Fibroblast of the aortic adventitia (primary cell): ENCODE measurements at regions not wholly inside any gene's neighbourhood (a gene's known extent, or its start where the extent isn't known, plus 50 kb on each side); places are given as distances from the start of the nearest gene placed in this dataset.

Source experiments
- DNase-seq: peaks from one replicate; pipeline ENCODE4 v3.0.0-alpha.2; 2010; ENCODE audit warnings: low read depth
- H3K4me3 ChIP-seq: 2 replicates; pipeline ENCODE4 v1.5.1; 2011; ENCODE audit warnings: low read depth, mild to moderate bottlenecking, control low read depth, low read length, moderate library complexity
- TF ChIP-seq, protein P1 (sequence below): IDR thresholded peaks from 2 replicates; pipeline ENCODE4 v1.5.1; 2011; ENCODE audit warnings: mild to moderate bottlenecking, low read length, control low read depth, inconsistent platforms; ENCODE audit not compliant: insufficient read depth

- H3K4me3 ChIP-seq = no peak overlapping the region
- TF ChIP-seq, protein P1, sequence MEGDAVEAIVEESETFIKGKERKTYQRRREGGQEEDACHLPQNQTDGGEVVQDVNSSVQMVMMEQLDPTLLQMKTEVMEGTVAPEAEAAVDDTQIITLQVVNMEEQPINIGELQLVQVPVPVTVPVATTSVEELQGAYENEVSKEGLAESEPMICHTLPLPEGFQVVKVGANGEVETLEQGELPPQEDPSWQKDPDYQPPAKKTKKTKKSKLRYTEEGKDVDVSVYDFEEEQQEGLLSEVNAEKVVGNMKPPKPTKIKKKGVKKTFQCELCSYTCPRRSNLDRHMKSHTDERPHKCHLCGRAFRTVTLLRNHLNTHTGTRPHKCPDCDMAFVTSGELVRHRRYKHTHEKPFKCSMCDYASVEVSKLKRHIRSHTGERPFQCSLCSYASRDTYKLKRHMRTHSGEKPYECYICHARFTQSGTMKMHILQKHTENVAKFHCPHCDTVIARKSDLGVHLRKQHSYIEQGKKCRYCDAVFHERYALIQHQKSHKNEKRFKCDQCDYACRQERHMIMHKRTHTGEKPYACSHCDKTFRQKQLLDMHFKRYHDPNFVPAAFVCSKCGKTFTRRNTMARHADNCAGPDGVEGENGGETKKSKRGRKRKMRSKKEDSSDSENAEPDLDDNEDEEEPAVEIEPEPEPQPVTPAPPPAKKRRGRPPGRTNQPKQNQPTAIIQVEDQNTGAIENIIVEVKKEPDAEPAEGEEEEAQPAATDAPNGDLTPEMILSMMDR = no peak
- no peak for DNase-seq
These were observed 109.8 kb downstream of the DDX1 start for GRCh38 chr2:15701341-15701907.

DNA sequence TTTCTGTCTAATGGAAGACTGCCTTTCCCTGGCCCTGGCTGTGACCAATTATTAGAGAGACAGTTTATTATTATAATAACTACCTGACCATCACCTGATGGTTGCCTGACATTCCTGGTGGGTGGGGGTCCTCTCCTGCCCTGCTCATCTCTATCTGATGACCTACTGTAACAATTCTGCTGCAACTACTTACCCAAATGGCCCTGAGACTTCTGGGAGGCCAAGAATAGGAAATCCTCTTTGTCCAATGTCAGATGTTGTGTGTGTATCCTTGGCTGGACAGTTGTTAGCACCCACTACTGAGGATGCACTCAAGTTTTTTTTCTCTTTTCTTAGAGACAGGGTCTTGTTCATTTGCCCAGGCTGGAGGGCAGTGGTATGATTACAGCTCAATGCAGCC is 110.3 kb downstream of the DDX1 start:
- no peak overlapping the region for H3K4me3 ChIP-seq
- no peak for DNase-seq
- TF ChIP-seq, protein P1 = no peak

DNA sequence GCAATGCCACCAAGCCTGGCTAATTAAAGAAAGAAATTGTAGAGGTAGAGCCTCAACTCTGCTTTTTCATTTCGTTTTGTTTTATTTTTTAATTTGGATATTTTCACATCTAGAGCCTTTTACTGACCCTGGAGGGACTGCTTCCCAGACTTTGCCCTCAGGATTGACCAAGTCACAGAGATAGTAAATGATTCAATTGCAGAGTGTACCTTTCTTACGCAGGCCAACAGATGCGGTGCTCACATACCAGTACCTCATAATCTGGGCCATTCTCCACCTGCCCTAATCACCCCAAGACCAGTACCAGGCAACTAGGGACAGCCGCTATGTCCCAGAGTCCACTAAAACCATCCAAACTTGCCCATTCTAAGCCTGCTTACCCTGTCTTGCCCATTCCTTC is 110.8 kb downstream of the DDX1 start:
- TF ChIP-seq, protein P1 = no peak
- no peak overlapping the region for H3K4me3 ChIP-seq
- no peak for DNase-seq

- TF ChIP-seq, protein P1 = no peak
- DNase-seq = no peak
- H3K4me3 ChIP-seq = no peak overlapping the region
These were observed 111.7 kb downstream of the DDX1 start for GRCh38 chr2:15703365-15703869.

- TF ChIP-seq, protein P1 = no peak
- no peak overlapping the region for H3K4me3 ChIP-seq
- DNase-seq = no peak
These were observed 112.6 kb downstream of the DDX1 start for GRCh38 chr2:15704086-15704787.

DNA sequence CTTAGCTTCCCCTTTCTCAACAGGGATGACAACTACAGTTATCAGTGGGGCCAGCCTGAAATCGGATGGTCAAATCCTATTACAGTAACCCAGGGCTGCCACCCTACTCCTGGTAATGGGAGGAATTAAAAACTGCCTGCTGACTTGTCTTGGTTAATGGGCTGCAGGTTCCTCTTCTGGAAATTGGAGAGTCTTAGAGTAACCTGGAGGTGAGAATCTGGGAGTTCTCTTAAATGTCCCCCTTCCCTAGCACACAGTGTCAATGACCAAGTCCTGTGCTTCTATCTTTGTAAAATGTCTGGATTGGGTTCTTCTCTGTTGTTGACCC is 113.1 kb downstream of the DDX1 start:
- DNase-seq = no peak
- TF ChIP-seq, protein P1 = no peak
- no peak overlapping the region for H3K4me3 ChIP-seq
